Fibroblast of the conjunctiva (primary cell): ENCODE measurements at regions not wholly inside any gene's neighbourhood (a gene's known extent, or its start where the extent isn't known, plus 50 kb on each side); places are given as distances from the start of the nearest gene placed in this dataset.
"Not testable (repeated sequence)": the region's sequence is repeated elsewhere in the genome, so short reads cannot be mapped to it uniquely, and the experiment has no call there.

Experiments used
- DNase-seq: peaks from one replicate; pipeline ENCODE4 v3.0.0-alpha.2; 2010; ENCODE audit warnings: low read depth

GRCh38 chr11:11004069-11004468 lies 146.2 kb upstream of the ZBED5 start:
- no peak for DNase-seq

- no peak for DNase-seq
These were observed 145.4 kb upstream of the ZBED5 start for GRCh38 chr11:11003226-11003625.

GRCh38 chr11:11000579-11001283 lies 142.9 kb upstream of the ZBED5 start:
- DNase-seq = no peak

GRCh38 chr11:10998674-10999073 lies 140.8 kb upstream of the ZBED5 start:
- DNase-seq = no peak

GRCh38 chr11:10996678-10997077 lies 138.8 kb upstream of the ZBED5 start:
- no peak for DNase-seq

- DNase-seq = no peak
These were observed 135.8 kb upstream of the ZBED5 start for GRCh38 chr11:10993640-10994039.

DNA sequence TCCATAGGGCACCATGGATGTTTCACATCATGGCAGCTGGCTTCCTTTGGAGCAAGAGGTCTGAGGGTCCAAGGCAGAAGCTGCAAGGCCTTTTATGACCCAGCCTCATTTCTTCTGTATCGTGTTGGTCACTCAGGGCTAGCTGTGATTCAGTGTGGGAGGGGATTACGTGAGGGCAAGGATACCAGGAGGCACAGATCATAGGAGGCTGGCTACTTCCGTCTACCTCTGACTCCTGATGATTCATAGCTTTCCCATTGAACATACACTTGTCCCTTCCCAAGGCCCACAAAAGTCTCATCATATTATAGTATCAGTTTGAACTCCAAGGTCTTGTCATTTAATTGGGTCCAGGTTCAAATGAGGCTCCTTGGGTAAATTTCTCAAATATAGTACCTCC lies 135.3 kb upstream of the ZBED5 start:
- DNase-seq = no peak

- DNase-seq = no peak
These were observed 133.5 kb upstream of the ZBED5 start for GRCh38 chr11:10991393-10991792.

DNA sequence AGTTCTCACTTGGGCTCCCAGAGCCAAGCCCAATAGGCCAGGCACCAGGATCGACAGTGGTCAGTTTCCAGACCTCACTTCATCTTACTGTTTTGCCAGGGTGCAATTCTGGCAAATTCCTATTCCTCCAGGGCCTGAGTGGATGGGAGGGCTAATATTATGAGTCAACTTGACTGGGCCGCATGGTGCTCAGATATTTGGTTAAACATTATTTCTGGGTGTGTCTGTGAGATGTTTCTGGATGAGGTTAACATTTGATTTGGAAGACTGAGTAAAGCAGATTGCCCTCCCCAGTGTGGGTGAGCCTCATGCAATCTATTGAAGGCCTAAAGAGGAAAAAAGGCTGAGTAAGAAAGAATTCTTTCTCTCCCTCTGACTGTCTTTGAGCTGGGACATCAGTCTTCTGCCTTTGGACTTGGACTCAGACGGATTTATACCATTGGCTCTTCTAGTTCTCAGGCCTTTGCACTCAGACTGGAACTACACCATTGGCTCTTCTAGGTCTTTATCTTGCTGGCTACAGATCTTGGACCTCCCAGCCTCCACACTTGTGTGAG lies 132.9 kb upstream of the ZBED5 start:
- no peak for DNase-seq

- no peak for DNase-seq
These were observed 132.3 kb upstream of the ZBED5 start for GRCh38 chr11:10990160-10990559.

DNA sequence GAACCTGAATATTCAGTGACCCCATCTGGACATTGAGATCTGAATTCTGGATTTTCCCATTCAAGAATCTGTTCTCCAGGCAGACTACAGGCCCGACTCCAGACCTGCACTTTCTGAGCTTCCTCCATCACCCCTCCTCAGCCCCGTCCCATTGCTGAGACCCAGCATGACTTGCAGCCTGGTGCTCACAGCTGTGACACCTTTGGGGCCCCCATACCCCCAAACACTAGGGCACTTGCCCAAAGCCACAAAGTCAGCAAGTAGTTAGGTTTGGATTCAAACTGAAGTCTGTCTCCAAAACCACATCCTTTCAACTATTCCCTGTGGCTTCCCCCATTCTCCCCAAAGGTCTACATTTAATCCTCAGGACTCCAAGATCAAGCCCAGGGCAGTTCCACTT lies 128.2 kb upstream of the ZBED5 start:
- DNase-seq = no peak

DNA sequence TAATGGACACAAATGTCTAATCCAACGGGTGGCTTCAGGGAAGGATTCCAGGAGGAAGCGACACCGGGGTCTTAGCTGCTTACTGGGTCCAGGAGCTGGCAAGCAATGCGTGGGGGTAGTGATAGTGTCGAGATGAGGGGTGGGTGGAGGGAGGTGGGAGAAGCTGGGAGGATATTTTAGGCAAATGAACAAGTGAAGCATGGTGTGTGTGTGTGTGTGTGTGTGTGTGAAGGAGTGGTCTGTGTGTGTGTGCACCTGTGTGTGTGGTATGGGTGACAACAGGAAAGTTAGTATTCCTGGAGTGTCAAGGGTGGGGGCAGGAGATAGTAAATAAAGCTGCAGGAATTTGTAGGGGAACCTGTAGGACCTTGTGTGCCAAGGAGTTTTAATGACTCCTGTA lies 126.9 kb upstream of the ZBED5 start:
- DNase-seq = no peak

DNA sequence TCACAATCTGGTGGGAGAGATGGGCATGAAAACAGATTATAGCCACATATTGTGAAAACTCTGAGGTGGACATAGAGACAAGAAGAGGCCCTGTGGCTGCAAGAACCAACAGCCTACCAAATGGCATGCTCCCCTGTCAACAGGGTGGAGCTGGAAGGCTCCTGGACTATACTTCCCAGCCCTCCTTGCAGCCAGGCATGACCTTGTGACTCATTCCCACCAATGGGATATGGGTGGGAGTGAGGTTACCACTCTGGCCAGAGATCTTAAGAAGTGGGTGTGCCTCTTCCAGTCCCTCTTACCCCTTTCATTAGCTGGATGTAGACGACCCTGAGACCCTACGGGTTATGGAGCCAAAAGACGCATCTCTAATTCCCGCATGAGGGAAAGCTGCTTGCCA lies 126.4 kb upstream of the ZBED5 start:
- no peak for DNase-seq

DNA sequence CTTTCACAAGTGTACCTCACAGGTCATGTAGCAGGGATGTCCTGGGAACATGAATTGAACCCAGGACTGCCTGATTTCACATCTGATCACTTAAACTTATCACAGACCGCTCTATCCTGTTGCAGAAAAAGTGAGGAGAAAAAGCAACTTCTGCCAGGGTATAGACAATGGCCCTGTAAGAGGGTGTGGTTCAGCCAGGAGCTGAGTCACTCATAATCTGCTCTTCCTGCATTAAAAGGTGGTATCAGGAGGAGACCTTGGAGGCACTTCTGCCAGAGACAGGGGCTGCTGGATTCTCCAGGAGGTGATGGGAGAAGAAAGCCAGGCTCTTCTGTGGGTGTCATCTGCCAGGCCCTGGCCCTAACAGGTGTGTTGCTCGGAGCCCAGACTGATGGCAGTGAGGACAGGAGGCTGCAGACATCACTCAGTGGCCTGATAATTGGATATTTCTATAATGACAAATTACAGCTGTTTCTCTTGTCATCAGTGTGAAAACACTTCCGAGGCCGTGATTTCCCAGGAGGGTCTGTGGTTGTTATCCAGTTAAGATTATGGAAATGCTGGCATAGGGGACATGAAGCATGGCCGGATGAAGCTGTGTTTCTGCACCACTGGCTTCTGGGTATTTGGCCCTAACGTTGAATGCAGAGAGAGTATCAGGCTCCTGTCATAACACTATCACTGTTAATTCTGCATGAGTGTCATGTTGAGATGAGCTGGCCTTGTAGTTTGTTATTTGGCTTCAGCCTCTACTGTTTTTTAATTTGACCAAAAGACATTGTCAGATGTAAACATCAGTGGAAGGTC lies 125.1 kb upstream of the ZBED5 start:
- no peak for DNase-seq

- no peak for DNase-seq
These were observed 121.7 kb upstream of the ZBED5 start for GRCh38 chr11:10979529-10979928.

GRCh38 chr11:10978198-10978597 lies 120.3 kb upstream of the ZBED5 start:
- DNase-seq = no peak

GRCh38 chr11:10975287-10975721 lies 117.5 kb upstream of the ZBED5 start:
- no peak for DNase-seq

GRCh38 chr11:10973416-10973815 lies 115.6 kb upstream of the ZBED5 start:
- DNase-seq = no peak

GRCh38 chr11:10970926-10971325 lies 113.1 kb upstream of the ZBED5 start:
- no peak for DNase-seq

GRCh38 chr11:10969387-10969786 lies 111.5 kb upstream of the ZBED5 start:
- no peak for DNase-seq

DNA sequence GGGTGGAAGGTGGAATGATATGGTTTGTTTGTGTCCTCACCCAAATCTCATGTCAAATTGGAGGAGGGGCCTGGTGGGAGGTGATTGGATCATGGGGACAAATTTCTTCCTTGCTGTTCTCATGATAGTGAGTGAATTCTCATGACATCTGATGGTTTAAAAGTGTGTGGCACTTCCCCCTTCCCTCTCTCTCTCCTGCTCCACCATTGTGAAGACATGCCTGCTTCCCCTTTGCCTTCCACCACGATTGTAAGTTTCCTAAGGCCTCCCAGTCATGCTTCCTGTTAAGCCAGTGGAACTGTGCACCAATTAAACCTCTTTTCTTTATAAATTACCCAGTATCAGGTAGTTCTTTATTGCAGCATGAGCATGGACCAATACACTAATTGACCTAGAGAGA lies 99.0 kb upstream of the ZBED5 start:
- not testable (repeated sequence) for DNase-seq

DNA sequence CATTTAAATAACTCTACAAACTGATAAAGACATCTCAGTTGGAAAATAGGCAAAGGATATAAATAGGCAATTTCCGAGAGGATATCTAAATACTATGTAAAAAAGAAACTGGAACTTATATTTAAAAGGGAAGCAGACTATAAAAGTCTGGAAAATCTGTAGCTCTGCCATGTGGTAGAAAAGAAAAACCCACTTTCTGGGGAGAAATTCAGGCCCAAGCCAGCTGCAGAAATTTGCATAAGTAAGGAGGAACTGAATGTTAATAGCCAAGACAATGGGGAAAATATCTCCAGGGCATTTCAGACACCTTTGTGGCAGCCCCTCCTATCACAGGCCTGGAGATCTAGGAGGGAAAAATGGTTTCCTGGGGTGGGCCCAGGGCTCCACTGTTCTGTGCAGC lies 97.8 kb upstream of the ZBED5 start:
- DNase-seq = no peak

- DNase-seq = no peak
These were observed 96.3 kb upstream of the ZBED5 start for GRCh38 chr11:10954184-10954583.
